ENCODE measurements at regions not wholly inside any gene's neighbourhood (a gene's known extent, or its start where the extent isn't known, plus 50 kb on each side); places are given as distances from the start of the nearest gene placed in this dataset.
"Not testable (repeated sequence)": the region's sequence is repeated elsewhere in the genome, so short reads cannot be mapped to it uniquely, and the experiment has no call there.

GRCh38 chr9:17846948-17847655 is 268.2 kb downstream of the SH3GL2 start:
- DNase-seq, result no peak

DNA sequence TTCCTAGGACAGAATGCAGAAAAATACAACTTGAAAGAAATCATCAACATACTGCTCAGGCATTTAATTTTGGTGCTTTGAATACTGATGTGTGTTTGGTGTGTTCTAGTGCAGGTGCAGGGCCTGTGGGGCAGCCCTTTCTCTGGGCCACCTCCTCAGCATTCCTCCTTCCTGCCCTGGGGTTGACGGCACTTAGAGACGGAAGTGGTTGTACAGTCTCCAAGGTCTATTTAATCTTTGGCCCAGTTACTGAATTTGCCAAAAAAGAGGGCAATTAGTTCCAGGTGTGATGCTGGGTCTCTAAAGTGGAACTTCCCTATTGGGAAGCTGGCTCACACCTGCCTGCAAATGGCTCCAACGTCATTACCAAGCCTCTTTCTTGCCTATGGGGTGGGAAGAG is 269.0 kb downstream of the SH3GL2 start:
- no peak for DNase-seq

DNA sequence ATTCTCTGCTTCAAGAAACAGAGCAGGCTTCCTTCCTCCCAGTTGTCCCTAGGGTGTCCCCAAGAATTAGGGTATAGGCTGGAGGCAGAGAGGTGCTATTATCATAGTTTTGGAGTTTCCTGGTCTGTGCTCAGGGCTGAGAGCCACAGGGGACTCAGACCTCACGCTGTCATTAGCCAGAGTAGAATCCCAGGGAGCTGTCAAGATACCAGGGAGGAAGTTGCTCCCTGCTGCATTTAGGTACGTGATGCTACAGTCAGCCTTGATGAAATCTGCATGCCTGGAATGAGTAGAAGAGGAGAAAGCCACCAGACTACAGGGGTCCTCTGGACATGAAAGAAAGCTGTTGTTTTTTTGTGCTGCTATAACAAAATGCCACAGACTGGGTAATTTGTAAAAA is 273.2 kb downstream of the SH3GL2 start:
- no peak for DNase-seq

DNA sequence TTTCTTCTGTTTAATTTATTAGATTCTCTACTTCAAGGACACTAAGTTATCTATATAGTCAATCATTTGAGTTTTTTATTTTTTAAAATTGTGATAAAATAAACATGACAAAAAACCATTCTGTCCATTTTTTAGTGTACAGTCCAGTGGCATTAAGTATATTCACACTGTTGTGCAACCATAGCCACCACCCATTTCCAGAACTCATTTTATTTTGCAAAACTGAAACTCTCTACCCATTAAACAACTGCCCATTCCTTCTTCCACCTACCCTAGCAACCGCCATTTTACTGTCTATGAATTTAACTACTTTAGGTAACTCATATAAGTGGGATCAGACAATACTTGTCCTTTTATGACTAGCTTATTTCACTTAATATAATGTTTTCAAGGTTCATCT is 275.6 kb downstream of the SH3GL2 start:
- DNase-seq, result no peak

DNA sequence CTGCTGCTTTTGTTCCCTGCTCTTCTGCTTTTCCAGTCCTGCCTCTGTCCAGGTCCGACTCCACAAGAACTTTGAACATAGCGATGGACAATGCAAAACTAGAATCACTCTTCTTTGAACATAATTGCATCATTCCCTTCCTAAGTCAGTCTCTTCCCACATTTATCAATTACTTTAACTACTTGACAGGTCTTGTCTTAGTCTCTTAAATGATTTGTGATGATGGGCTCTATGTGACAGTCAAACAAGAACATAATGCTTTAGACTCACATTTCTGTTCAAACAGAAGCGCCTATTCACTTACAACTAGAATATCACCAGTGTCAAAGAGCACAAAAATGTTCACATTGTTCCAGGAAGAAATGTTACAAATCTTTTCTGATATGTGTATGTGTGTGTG is 278.1 kb downstream of the SH3GL2 start:
- no peak for DNase-seq

DNA sequence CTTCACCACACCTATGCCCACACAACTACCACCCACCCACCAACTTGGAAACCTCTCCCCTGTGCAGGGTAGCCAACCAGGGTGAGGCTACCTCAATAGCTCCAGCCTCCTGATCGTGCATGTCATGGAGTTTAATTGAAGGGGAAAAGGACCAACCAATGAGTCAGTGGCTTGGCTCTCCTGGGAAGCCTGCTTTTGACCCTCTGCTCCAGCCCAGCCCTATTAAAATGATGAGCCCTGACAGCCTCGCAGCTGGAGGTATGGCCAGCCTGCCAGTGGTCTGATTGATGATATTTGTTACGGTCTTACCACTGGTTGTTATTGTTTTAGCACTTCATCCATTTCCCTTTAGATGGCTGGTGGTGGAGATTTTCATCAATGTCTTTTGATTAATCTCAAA is 280.4 kb downstream of the SH3GL2 start:
- no peak for DNase-seq

- DNase-seq, result no peak
These were observed 281.1 kb downstream of the SH3GL2 start for GRCh38 chr9:17859987-17860386.

DNA sequence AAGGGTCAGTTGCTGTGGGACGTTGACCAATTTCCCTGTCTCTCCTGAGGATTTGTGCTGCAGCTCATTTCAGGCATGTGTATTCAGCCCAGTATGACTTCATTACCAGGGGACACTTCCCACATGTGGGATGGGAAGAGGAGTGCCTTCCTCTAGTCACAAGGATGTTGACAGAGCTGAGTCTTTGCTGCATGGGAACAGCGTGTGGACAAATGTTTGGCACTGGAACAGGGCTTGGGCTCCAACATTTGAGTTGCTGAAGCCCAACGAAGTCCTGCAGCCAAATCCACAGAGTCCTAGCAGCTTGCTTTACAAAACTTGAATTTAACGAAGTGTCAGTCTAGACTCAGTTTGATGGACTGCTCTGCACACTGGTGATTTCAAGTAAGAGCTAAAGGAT is 283.2 kb downstream of the SH3GL2 start:
- DNase-seq, result no peak

DNA sequence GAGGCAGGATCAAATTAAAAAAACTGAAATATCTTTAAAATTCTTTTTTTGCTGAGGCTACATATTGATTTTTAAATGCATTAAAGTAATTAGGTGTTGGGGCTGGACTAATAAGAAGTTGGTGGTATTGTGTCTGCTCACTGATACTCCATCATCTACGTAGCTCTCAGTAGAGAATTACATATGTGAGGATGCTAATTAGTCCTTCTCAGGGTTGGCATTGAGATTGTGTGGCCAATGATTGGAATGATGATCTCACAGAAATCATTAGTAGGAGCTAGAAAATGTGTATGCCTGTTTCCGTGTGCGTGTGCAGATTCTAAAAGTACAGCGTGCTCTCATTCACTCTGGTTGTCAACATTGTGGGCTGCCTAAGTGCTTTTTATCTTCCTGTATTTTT is 283.8 kb downstream of the SH3GL2 start:
- DNase-seq, result no peak

- no peak for DNase-seq
These were observed 284.5 kb downstream of the SH3GL2 start for GRCh38 chr9:17863213-17863883.

GRCh38 chr9:17863924-17864323 is 285.1 kb downstream of the SH3GL2 start:
- no peak for DNase-seq

DNA sequence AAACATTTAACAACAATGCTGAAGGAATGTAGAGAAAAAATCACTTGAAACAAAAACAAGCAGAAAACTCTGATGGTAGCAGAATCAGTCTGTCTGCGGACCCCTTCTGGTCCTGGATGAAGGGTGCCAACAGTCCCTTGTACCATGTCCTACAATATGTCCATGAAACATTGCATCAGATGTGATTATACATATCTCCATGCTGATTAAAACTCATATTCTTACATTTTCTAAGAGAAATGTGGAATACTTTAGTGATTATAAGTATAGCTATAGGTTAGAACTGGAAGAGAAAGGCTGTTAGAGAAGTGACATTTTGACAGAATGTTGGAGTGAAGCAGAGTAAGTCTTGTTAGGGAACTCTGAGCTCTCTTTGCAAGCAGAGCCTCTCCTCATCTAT is 286.1 kb downstream of the SH3GL2 start:
- DNase-seq, result no peak

DNA sequence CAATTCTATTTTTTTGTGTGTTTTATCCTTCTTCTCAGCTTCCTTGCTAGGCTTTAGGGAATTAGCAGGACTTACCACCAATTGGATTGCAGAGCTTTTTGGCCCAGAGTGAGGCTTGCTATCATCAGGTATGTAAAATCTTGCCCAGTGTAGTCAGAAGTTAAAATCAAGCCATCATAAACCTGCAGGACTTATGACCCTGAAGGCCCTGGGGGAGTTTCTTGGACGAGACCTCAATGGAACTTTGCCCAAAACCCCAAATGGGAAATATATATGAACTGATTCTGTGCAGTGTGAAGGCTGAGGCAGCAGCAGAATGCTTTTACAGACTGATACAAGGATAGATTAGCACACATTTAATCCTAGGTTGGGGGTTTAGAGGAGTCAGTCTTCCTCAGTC is 287.0 kb downstream of the SH3GL2 start:
- DNase-seq, result no peak

DNA sequence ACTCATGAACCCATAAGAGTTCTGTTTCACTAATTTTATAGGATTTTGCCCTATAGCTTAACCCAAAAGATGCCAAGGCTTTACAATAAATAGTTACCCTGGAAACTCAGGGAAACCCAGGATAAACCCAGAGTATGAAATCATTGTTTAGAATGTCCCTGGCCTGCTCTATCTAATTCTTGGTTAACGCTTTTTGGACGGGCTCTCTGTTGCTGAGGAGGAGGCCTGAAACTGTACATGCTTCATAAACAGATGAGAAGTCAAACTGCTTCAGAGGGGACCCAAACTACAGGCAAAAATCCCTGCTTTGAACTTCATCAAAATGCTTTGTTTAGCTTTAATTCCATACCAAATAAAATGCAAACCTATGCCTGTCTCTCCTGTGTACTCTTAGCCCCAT is 291.9 kb downstream of the SH3GL2 start:
- DNase-seq, result no peak

GRCh38 chr9:17871213-17871890 is 292.5 kb downstream of the SH3GL2 start:
- DNase-seq, result no peak

DNA sequence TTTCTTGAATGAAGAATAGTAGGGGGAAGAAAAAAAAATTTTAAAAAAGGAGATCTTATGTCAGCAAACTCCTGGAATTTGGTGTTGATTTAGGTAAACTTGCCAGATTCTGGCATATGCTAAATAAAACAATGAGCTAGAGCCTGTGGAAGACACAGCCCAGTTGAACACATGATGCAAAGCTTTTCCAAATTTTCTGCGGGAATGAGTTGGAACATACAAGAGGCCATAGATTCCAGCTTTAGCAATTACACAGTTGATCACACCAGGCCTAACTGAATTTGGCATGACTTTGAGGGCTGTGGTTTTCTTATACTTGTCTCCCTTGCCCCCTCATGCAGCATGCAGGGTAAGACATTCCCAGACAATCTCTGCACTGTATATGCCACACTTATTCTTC is 297.0 kb downstream of the SH3GL2 start:
- no peak for DNase-seq

- DNase-seq, result no peak
These were observed 297.8 kb downstream of the SH3GL2 start for GRCh38 chr9:17876687-17877086.

DNA sequence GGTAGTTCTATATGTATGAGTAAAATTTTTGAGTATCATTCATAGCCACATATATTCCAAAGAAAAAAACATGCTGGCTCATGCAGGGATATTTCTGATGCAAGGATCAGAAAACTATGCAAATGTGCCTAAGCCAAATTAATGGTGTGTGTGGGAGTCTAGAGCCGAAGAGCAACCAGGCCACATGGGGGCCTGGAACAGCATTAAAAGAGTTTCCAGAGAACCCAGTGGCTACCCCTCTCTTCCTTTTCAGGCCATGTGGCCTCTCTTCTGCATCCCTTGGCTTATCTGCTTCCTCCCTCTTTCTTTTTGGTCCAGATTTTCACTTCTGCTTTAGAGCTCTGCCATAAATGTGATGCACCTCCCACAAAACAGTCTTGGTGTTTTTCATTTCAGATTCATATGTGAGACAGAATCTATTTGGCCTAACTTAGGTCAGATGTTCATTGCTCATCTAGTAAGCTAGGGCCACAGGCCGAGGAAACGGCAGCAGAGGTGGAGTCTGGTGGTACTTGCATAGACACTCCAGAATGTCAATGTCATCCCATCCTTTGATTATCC is 300.0 kb downstream of the SH3GL2 start:
- DNase-seq, result no peak

GRCh38 chr9:17881371-17881770 is 302.5 kb downstream of the SH3GL2 start:
- no peak for DNase-seq

GRCh38 chr9:17882688-17883594 is 304.1 kb downstream of the SH3GL2 start:
- DNase-seq, result no peak

GRCh38 chr9:17888066-17888465 is 309.2 kb downstream of the SH3GL2 start:
- DNase-seq, result no peak

GRCh38 chr9:17888964-17889363 is 310.1 kb downstream of the SH3GL2 start:
- not testable (repeated sequence) for DNase-seq

Measured in CD4-positive, alpha-beta T cell treated with Interleukin-10 for 1 hour (primary cell).